ENCODE measurements at regions not wholly inside any gene's neighbourhood (a gene's known extent, or its start where the extent isn't known, plus 50 kb on each side); places are given as distances from the start of the nearest gene placed in this dataset.

DNA sequence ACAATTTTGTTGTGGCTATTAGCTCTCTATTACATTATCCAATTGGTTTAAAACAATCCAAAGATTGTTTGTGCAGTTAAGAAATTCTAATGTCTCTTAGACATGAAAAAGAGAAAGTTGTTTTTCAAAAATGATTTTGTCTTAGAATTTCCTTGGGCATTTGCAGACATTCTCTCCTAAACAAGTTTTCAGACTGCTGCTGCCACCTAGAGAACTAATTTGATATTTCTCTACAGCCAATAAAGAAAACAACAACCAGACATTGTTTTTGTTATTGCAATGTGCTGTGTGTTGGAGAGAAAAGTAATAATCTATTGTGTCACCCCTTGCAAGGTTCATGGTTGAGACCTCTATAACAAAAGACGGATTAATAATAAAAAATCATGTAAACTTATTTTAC, 119.0 kb upstream of the SYT4 start:
- no peaks in the 10 kb centered on the region for H3K36me3 ChIP-seq (ENCODE audit: insufficient read depth, low read length)
- no peaks in the 10 kb centered on the region for H3K27me3 ChIP-seq (ENCODE audit: insufficient read depth, low read length)
- no peak overlapping the region for H3K27ac ChIP-seq (ENCODE audit: low read depth, low read length)
- no peak overlapping the region for H2AFZ ChIP-seq (ENCODE audit: low read length, unreplicated experiment)
- H3K4me1 ChIP-seq (ENCODE audit: control insufficient read depth, insufficient read depth, low read length, unreplicated experiment) = no peaks in the 10 kb centered on the region
- H3K79me2 ChIP-seq (ENCODE audit: control insufficient read depth, insufficient read depth, low read length, unreplicated experiment) = no peaks in the 10 kb centered on the region
- no peak overlapping the region for H3K4me3 ChIP-seq (ENCODE audit: low read depth, low read length)

DNA sequence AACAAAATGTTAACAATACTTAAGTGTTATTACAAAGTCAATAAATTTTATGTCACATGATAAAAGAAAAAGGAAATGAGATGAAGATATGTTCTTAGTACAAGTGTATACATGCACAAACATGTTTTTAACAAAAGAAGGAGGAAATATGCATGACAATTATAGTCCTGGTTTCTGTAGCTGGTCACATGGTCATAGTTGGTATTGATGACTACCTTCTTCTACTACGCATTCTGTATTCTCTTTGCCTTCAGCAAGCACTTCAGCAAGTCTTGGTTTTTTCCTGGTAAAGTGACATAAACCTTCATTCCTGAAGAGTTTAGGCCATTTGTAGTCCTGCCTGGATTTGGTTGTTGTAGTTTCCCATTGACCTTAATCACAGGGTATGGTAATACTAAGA, 121.3 kb upstream of the SYT4 start:
- Histone ChIP-seq H3K27me3 (ENCODE audit: insufficient read depth, low read length) (no peaks in the 10 kb centered on the region), H3K4me3 (ENCODE audit: low read depth, low read length) (no peak overlapping the region), H3K27ac (ENCODE audit: low read depth, low read length) (no peak overlapping the region), H3K79me2 (ENCODE audit: control insufficient read depth, insufficient read depth, low read length, unreplicated experiment) (no peaks in the 10 kb centered on the region), H3K36me3 (ENCODE audit: insufficient read depth, low read length) (no peaks in the 10 kb centered on the region), H3K4me1 (ENCODE audit: control insufficient read depth, insufficient read depth, low read length, unreplicated experiment) (no peaks in the 10 kb centered on the region), H2AFZ (ENCODE audit: low read length, unreplicated experiment) (no peak overlapping the region)

DNA sequence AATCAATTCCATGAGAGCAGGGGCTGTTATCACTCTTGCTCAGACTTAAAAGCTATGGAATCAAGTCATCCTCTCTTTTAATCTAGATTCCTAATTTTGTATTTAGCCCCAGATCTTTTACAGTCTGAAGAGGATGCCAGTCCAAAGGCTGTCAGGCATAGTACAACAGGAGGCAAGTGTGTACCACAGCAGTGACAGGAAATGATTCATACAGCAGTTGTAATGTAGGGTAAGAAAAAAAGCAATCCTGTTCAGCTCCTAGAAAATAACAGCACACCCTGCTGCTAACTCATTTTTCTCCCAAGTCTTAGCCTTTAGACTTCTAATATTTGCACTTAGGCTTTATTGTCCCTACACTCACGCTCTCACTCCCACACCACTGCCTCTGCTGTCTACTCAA, 127.8 kb upstream of the SYT4 start:
- H3K79me2 ChIP-seq (ENCODE audit: control insufficient read depth, insufficient read depth, low read length, unreplicated experiment) = no peaks in the 10 kb centered on the region
- no peaks in the 10 kb centered on the region for H3K36me3 ChIP-seq (ENCODE audit: insufficient read depth, low read length)
- no peaks in the 10 kb centered on the region for H3K27me3 ChIP-seq (ENCODE audit: insufficient read depth, low read length)
- no peak overlapping the region for H3K4me3 ChIP-seq (ENCODE audit: low read depth, low read length)
- peak overlapping the region; percentile 36 for H2AFZ ChIP-seq (ENCODE audit: low read length, unreplicated experiment)
- peaks cover 11% of the 10 kb centered on the region for H3K4me1 ChIP-seq (ENCODE audit: control insufficient read depth, insufficient read depth, low read length, unreplicated experiment)
- H3K27ac ChIP-seq (ENCODE audit: low read depth, low read length) = no peak overlapping the region

GRCh38 chr18:43414006-43414405, 136.7 kb upstream of the SYT4 start:
- no peaks in the 10 kb centered on the region for H3K79me2 ChIP-seq (ENCODE audit: control insufficient read depth, insufficient read depth, low read length, unreplicated experiment)
- H2AFZ ChIP-seq (ENCODE audit: low read length, unreplicated experiment) = no peak overlapping the region
- H3K27ac ChIP-seq (ENCODE audit: low read depth, low read length) = no peak overlapping the region
- no peaks in the 10 kb centered on the region for H3K36me3 ChIP-seq (ENCODE audit: insufficient read depth, low read length)
- H3K4me1 ChIP-seq (ENCODE audit: control insufficient read depth, insufficient read depth, low read length, unreplicated experiment) = no peaks in the 10 kb centered on the region
- no peaks in the 10 kb centered on the region for H3K27me3 ChIP-seq (ENCODE audit: insufficient read depth, low read length)
- no peak overlapping the region for H3K4me3 ChIP-seq (ENCODE audit: low read depth, low read length)

DNA sequence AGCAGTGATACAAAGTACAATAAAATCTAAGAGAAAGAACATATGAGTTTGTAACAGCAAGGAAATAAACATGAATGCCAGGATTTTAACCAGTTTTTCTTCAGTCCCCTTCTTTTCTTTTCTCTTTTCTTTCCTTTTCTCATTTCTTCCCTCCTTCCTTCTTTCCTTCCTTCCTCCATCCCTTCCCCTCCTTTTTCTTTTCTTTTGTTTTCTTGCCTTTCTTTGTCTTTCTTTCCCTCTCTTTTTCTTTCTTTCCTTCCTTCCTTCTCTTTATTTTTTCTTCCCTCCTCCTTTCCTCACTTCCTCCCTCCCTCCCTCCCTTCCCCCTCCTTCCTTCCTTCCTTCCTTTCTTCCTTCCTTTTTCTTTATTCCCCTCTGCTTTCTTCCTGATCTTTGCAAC, 142.8 kb upstream of the SYT4 start:
- no peaks in the 10 kb centered on the region for H3K79me2 ChIP-seq (ENCODE audit: control insufficient read depth, insufficient read depth, low read length, unreplicated experiment)
- H3K27ac ChIP-seq (ENCODE audit: low read depth, low read length) = no peak overlapping the region
- no peaks in the 10 kb centered on the region for H3K36me3 ChIP-seq (ENCODE audit: insufficient read depth, low read length)
- no peak overlapping the region for H3K4me3 ChIP-seq (ENCODE audit: low read depth, low read length)
- no peak overlapping the region for H2AFZ ChIP-seq (ENCODE audit: low read length, unreplicated experiment)
- H3K27me3 ChIP-seq (ENCODE audit: insufficient read depth, low read length) = no peaks in the 10 kb centered on the region
- H3K4me1 ChIP-seq (ENCODE audit: control insufficient read depth, insufficient read depth, low read length, unreplicated experiment) = no peaks in the 10 kb centered on the region

DNA sequence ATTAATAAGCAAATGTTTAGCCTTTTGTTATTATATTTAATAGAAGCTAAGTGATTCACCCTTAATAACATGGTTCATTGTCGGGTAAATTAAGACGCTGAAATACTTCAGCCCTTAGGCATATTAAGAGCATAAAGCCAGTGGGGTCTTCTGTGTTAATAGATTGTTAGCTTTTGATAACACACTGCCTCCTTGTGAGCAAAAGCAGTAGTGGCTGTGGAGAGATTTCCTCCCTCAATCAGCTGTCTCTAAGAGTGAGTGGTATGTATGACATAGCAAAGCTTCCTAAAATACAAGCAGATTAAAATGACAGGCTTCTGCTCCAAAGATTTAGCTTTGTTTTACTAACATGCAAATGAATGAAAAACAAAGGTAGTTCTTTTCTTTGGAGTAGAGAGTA, 143.7 kb upstream of the SYT4 start:
- Histone ChIP-seq H3K27ac (ENCODE audit: low read depth, low read length) (no peak overlapping the region), H3K4me1 (ENCODE audit: control insufficient read depth, insufficient read depth, low read length, unreplicated experiment) (no peaks in the 10 kb centered on the region), H2AFZ (ENCODE audit: low read length, unreplicated experiment) (no peak overlapping the region), H3K79me2 (ENCODE audit: control insufficient read depth, insufficient read depth, low read length, unreplicated experiment) (no peaks in the 10 kb centered on the region), H3K4me3 (ENCODE audit: low read depth, low read length) (no peak overlapping the region), H3K36me3 (ENCODE audit: insufficient read depth, low read length) (no peaks in the 10 kb centered on the region), H3K27me3 (ENCODE audit: insufficient read depth, low read length) (no peaks in the 10 kb centered on the region)

- no peaks in the 10 kb centered on the region for H3K27me3 ChIP-seq (ENCODE audit: insufficient read depth, low read length)
- no peak overlapping the region for H3K27ac ChIP-seq (ENCODE audit: low read depth, low read length)
- H3K36me3 ChIP-seq (ENCODE audit: insufficient read depth, low read length) = no peaks in the 10 kb centered on the region
- no peak overlapping the region for H2AFZ ChIP-seq (ENCODE audit: low read length, unreplicated experiment)
- no peaks in the 10 kb centered on the region for H3K79me2 ChIP-seq (ENCODE audit: control insufficient read depth, insufficient read depth, low read length, unreplicated experiment)
- H3K4me3 ChIP-seq (ENCODE audit: low read depth, low read length) = no peak overlapping the region
- no peaks in the 10 kb centered on the region for H3K4me1 ChIP-seq (ENCODE audit: control insufficient read depth, insufficient read depth, low read length, unreplicated experiment)
Observed at GRCh38 chr18:43422518-43422917, 145.2 kb upstream of the SYT4 start.

- H2AFZ ChIP-seq (ENCODE audit: low read length, unreplicated experiment) = no peak overlapping the region
- no peaks in the 10 kb centered on the region for H3K36me3 ChIP-seq (ENCODE audit: insufficient read depth, low read length)
- no peak overlapping the region for H3K27ac ChIP-seq (ENCODE audit: low read depth, low read length)
- no peaks in the 10 kb centered on the region for H3K79me2 ChIP-seq (ENCODE audit: control insufficient read depth, insufficient read depth, low read length, unreplicated experiment)
- peaks cover 6% of the 10 kb centered on the region; the same call in 1 of the 2 replicates for H3K27me3 ChIP-seq (ENCODE audit: insufficient read depth, low read length)
- H3K4me3 ChIP-seq (ENCODE audit: low read depth, low read length) = no peak overlapping the region
- no peaks in the 10 kb centered on the region for H3K4me1 ChIP-seq (ENCODE audit: control insufficient read depth, insufficient read depth, low read length, unreplicated experiment)
Observed at GRCh38 chr18:43435851-43436250, 158.6 kb upstream of the SYT4 start.

GRCh38 chr18:43442131-43442530, 164.8 kb upstream of the SYT4 start:
- no peak overlapping the region for H3K27ac ChIP-seq (ENCODE audit: low read depth, low read length)
- H3K4me1 ChIP-seq (ENCODE audit: control insufficient read depth, insufficient read depth, low read length, unreplicated experiment) = peaks cover 4% of the 10 kb centered on the region
- H3K79me2 ChIP-seq (ENCODE audit: control insufficient read depth, insufficient read depth, low read length, unreplicated experiment) = no peaks in the 10 kb centered on the region
- H3K4me3 ChIP-seq (ENCODE audit: low read depth, low read length) = no peak overlapping the region
- no peak overlapping the region for H2AFZ ChIP-seq (ENCODE audit: low read length, unreplicated experiment)
- no peaks in the 10 kb centered on the region for H3K27me3 ChIP-seq (ENCODE audit: insufficient read depth, low read length)
- H3K36me3 ChIP-seq (ENCODE audit: insufficient read depth, low read length) = no peaks in the 10 kb centered on the region

GRCh38 chr18:43442571-43442970, 165.3 kb upstream of the SYT4 start:
- H3K79me2 ChIP-seq (ENCODE audit: control insufficient read depth, insufficient read depth, low read length, unreplicated experiment) = no peaks in the 10 kb centered on the region
- H3K4me1 ChIP-seq (ENCODE audit: control insufficient read depth, insufficient read depth, low read length, unreplicated experiment) = peaks cover 4% of the 10 kb centered on the region
- no peaks in the 10 kb centered on the region for H3K27me3 ChIP-seq (ENCODE audit: insufficient read depth, low read length)
- no peaks in the 10 kb centered on the region for H3K36me3 ChIP-seq (ENCODE audit: insufficient read depth, low read length)
- H2AFZ ChIP-seq (ENCODE audit: low read length, unreplicated experiment) = no peak overlapping the region
- no peak overlapping the region for H3K27ac ChIP-seq (ENCODE audit: low read depth, low read length)
- no peak overlapping the region for H3K4me3 ChIP-seq (ENCODE audit: low read depth, low read length)

GRCh38 chr18:43465483-43465882, 188.2 kb upstream of the SYT4 start:
- Histone ChIP-seq H3K27me3 (ENCODE audit: insufficient read depth, low read length) (no peaks in the 10 kb centered on the region), H3K27ac (ENCODE audit: low read depth, low read length) (no peak overlapping the region), H2AFZ (ENCODE audit: low read length, unreplicated experiment) (no peak overlapping the region), H3K4me3 (ENCODE audit: low read depth, low read length) (no peak overlapping the region), H3K79me2 (ENCODE audit: control insufficient read depth, insufficient read depth, low read length, unreplicated experiment) (no peaks in the 10 kb centered on the region), H3K36me3 (ENCODE audit: insufficient read depth, low read length) (no peaks in the 10 kb centered on the region), H3K4me1 (ENCODE audit: control insufficient read depth, insufficient read depth, low read length, unreplicated experiment) (no peaks in the 10 kb centered on the region)

- no peak overlapping the region for H3K27ac ChIP-seq (ENCODE audit: low read depth, low read length)
- H3K36me3 ChIP-seq (ENCODE audit: insufficient read depth, low read length) = no peaks in the 10 kb centered on the region
- no peak overlapping the region for H3K4me3 ChIP-seq (ENCODE audit: low read depth, low read length)
- H3K27me3 ChIP-seq (ENCODE audit: insufficient read depth, low read length) = no peaks in the 10 kb centered on the region
- no peaks in the 10 kb centered on the region for H3K79me2 ChIP-seq (ENCODE audit: control insufficient read depth, insufficient read depth, low read length, unreplicated experiment)
- no peaks in the 10 kb centered on the region for H3K4me1 ChIP-seq (ENCODE audit: control insufficient read depth, insufficient read depth, low read length, unreplicated experiment)
- H2AFZ ChIP-seq (ENCODE audit: low read length, unreplicated experiment) = no peak overlapping the region
Observed at GRCh38 chr18:43471873-43472272, 194.6 kb upstream of the SYT4 start.

All from ACC112 (cell line).